PC-9 (cell line): ENCODE measurements at regions not wholly inside any gene's neighbourhood (a gene's known extent, or its start where the extent isn't known, plus 50 kb on each side); places are given as distances from the start of the nearest gene placed in this dataset.

ENCODE experiments used
- BruUV-seq: library from RNA; stranded (reverse); fragments of 400-500 nt; replicated peaks from 2 replicates; lab custom pipeline; 2021; lab: Mats Ljungman, UMichigan
- CTCF ChIA-PET: fragments of 300-600 bp; sonication (Branson Sonifier 250); formaldehyde crosslinking; loops from one replicate; lab custom pipeline; 2022; ENCODE audit warnings: antibody characterized with exemption; lab: Charles Lee
- POLR2A ChIA-PET: fragments of 300-600 bp; sonication (Branson Sonifier 250); formaldehyde crosslinking; loops from one replicate; lab custom pipeline; 2022; ENCODE audit warnings: antibody characterized with exemption; ENCODE audit not compliant: unreplicated experiment; lab: Charles Lee
- DNase-seq, 2 experiments: peaks; one replicate each; pipeline versions ENCODE4 v3.0.0 to v3.0.0-alpha.2; 2015 to 2022; ENCODE audit warnings: mixed read lengths in 1 of 2
- H2AFZ ChIP-seq: fragments of 200-600 bp; sonication (generic); 2 replicates; pipeline ENCODE4 v1.8.1; 2017; ENCODE audit warnings: antibody characterized with exemption
- H3F3A ChIP-seq: fragments of 200-600 bp; sonication (generic); 2 replicates; pipeline ENCODE4 v1.8.1; 2017; ENCODE audit warnings: antibody characterized with exemption, mild to moderate bottlenecking, low read depth; ENCODE audit not compliant: insufficient read depth
- H3K27ac ChIP-seq: fragments of 200-600 bp; sonication (generic); 2 replicates; pipeline ENCODE4 v1.6.1; 2016; ENCODE audit warnings: mixed run types
- H3K27me3 ChIP-seq: fragments of 200-600 bp; sonication (generic); 2 replicates; pipeline ENCODE4 v1.6.1; 2016; ENCODE audit warnings: low read depth, mixed run types; ENCODE audit not compliant: insufficient read depth
- H3K36me3 ChIP-seq: fragments of 200-600 bp; sonication (generic); 2 replicates; pipeline ENCODE4 v1.6.1; 2016; ENCODE audit warnings: low read depth, mixed run types
- H3K4me1 ChIP-seq: fragments of 200-600 bp; sonication (generic); replicated peaks from 2 replicates; pipeline ENCODE4 v1.6.1; 2016; ENCODE audit warnings: mixed run types; ENCODE audit not compliant: insufficient read depth
- H3K4me2 ChIP-seq: fragments of 200-600 bp; sonication (generic); 2 replicates; pipeline ENCODE4 v1.6.1; 2017; ENCODE audit warnings: mixed run types
- H3K4me3 ChIP-seq: fragments of 200-600 bp; sonication (generic); 2 replicates; pipeline ENCODE4 v1.6.1; 2016; ENCODE audit warnings: mixed run types
- H3K79me2 ChIP-seq: fragments of 200-600 bp; sonication (generic); 2 replicates; pipeline ENCODE4 v1.6.1; 2017; ENCODE audit warnings: low read depth, mixed run types
- H3K9me2 ChIP-seq: fragments of 200-600 bp; sonication (generic); 2 replicates; pipeline ENCODE4 v1.8.1; 2017; ENCODE audit warnings: mild to moderate bottlenecking; ENCODE audit not compliant: insufficient read depth
- H3K9me3 ChIP-seq: fragments of 200-600 bp; sonication (generic); 2 replicates; pipeline ENCODE4 v1.8.1; 2016; ENCODE audit warnings: low read depth; ENCODE audit not compliant: insufficient read depth
- H4K20me1 ChIP-seq: fragments of 200-600 bp; sonication (generic); 2 replicates; pipeline ENCODE4 v1.8.1; 2017; ENCODE audit not compliant: insufficient read depth
- EZH2 ChIP-seq: fragments of 200-600 bp; sonication (generic); IDR thresholded peaks from 2 replicates; pipeline ENCODE4 v1.8.0; 2017; ENCODE audit warnings: antibody characterized with exemption, low read depth
- intact Hi-C: fragments of 100-400 bp; cut with micrococcal nuclease; formaldehyde crosslinking; loops from one replicate; pipeline ENCODE4 v1.10.0; 2022; ENCODE audit not compliant: unreplicated experiment
- TF ChIP-seq, protein P1 (sequence below): fragments of 200-600 bp; sonication (generic); conservative IDR thresholded peaks from 2 replicates; pipeline ENCODE4 v1.6.1; 2017; ENCODE audit warnings: mixed run types, antibody characterized with exemption, mild to moderate bottlenecking, moderate library complexity

DNA sequence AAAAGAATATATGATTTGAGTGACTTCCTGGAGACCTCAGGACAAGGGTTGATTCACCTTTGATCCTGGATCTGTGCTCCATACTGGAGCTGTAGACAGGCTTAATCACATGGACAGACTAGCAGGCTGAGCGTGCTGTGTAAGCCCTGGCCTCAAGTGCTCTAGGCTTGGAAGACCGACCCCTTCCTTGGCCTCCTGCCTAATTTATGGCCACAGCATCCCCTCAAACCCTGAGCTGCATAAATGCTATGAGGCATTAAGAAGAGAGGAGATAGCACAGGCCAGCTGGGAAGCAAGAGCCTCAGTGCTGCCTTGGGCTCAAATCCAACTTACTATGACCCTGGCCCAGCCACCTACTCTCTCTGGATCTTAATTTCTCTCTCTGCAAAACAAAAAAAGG is 385.1 kb downstream of the BUD13 start:
- DNase-seq = no peak
- no peaks in the 10 kb centered on the region for H3K9me3 ChIP-seq
- ChIA-PET CTCF (no interaction called here), POLR2A (no interaction called here)
- intact Hi-C loops = no loop called here
- no peaks in the 10 kb centered on the region for H3F3A ChIP-seq
- H3K4me3 ChIP-seq = no peak overlapping the region
- no peaks in the 10 kb centered on the region for H3K79me2 ChIP-seq
- H3K4me1 ChIP-seq = no peaks in the 10 kb centered on the region
- no peaks in the 10 kb centered on the region for H3K36me3 ChIP-seq
- no peak overlapping the region for H2AFZ ChIP-seq
- no peak overlapping the region for H3K27ac ChIP-seq
- no peaks in the 10 kb centered on the region for H4K20me1 ChIP-seq
- BruUV-seq = no TSS peak
- H3K27me3 ChIP-seq = peaks cover 63% of the 10 kb centered on the region
- TF ChIP-seq, protein P1, sequence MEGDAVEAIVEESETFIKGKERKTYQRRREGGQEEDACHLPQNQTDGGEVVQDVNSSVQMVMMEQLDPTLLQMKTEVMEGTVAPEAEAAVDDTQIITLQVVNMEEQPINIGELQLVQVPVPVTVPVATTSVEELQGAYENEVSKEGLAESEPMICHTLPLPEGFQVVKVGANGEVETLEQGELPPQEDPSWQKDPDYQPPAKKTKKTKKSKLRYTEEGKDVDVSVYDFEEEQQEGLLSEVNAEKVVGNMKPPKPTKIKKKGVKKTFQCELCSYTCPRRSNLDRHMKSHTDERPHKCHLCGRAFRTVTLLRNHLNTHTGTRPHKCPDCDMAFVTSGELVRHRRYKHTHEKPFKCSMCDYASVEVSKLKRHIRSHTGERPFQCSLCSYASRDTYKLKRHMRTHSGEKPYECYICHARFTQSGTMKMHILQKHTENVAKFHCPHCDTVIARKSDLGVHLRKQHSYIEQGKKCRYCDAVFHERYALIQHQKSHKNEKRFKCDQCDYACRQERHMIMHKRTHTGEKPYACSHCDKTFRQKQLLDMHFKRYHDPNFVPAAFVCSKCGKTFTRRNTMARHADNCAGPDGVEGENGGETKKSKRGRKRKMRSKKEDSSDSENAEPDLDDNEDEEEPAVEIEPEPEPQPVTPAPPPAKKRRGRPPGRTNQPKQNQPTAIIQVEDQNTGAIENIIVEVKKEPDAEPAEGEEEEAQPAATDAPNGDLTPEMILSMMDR = no peak
- TF ChIP-seq EZH2 = no peak
- H3K9me2 ChIP-seq = no peaks in the 10 kb centered on the region
- H3K4me2 ChIP-seq = no peak overlapping the region

DNA sequence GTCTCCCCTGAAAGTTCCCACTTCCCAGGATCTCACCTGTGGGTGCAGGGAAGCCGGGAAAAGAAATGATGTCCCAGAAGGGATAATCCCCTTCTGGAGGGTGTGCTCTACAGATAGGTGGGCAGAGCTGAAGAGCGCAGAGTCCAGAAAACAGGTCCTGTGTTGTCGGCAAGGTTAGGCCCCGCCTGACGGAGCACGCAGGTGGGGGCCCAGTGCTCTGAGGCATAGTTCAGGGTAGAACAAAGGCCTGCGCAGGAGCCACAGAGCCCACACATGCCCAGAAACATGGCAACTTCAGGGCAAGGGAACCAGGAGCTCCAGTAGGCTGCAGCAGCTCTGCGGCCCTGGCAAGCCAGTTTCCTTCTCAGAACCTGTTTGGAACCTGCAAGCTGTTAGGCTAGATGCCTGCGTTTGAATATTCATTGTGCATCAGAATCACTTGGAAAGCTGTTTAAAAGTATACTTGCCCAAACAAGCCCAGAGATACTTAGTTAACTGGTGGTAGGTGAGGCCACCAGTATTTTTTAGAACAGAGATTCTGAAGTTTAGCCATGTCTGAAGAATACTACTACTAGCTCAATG is 386.6 kb downstream of the BUD13 start:
- Histone ChIP-seq H3K9me3 (no peaks in the 10 kb centered on the region), H3K4me3 (no peak overlapping the region), H3K9me2 (no peaks in the 10 kb centered on the region), H3K27me3 (peaks cover 55% of the 10 kb centered on the region), H2AFZ (no peak overlapping the region), H3F3A (no peaks in the 10 kb centered on the region), H3K4me1 (no peaks in the 10 kb centered on the region), H3K79me2 (no peaks in the 10 kb centered on the region), H3K4me2 (no peak overlapping the region), H3K27ac (no peak overlapping the region), H3K36me3 (no peaks in the 10 kb centered on the region), H4K20me1 (no peaks in the 10 kb centered on the region)
- no peak for DNase-seq
- intact Hi-C loops = no loop called here
- ChIA-PET CTCF (no interaction called here), POLR2A (no interaction called here)
- no TSS peak for BruUV-seq
- no peak for TF ChIP-seq EZH2
- TF ChIP-seq, protein P1 = no peak

DNA sequence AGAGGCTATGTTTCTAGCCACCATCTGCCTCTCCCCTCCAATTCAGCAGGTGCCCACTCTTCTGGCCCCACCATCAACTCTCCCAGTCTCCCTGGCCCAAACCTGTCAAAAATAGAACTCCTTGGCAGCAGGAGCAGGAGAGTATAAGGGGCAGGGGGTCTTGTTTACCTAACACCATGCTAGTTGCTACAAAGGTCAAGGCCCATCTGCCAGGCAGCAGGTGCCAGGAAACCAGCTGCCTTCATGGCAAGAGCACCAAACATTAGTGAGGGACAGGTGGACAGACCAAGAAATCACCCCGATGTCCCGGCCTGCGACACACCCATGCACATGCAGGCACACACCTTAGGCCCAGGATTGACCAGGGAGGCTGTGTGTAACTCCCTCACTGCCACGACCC is 387.9 kb downstream of the BUD13 start:
- Histone ChIP-seq H3K4me3 (no peak overlapping the region), H3K27me3 (peaks cover 51% of the 10 kb centered on the region), H3K36me3 (no peaks in the 10 kb centered on the region), H3K9me2 (no peaks in the 10 kb centered on the region), H3K79me2 (no peaks in the 10 kb centered on the region), H3F3A (no peaks in the 10 kb centered on the region), H4K20me1 (no peaks in the 10 kb centered on the region), H2AFZ (no peak overlapping the region), H3K9me3 (no peaks in the 10 kb centered on the region), H3K4me2 (no peak overlapping the region), H3K27ac (no peak overlapping the region), H3K4me1 (no peaks in the 10 kb centered on the region)
- intact Hi-C loops = no loop called here
- no TSS peak for BruUV-seq
- POLR2A ChIA-PET = no interaction called here
- CTCF ChIA-PET = no interaction called here
- no peak for TF ChIP-seq EZH2
- TF ChIP-seq, protein P1 = no peak
- no peak for DNase-seq
